HS-27A (cell line): ENCODE measurements at regions not wholly inside any gene's neighbourhood (a gene's known extent, or its start where the extent isn't known, plus 50 kb on each side); places are given as distances from the start of the nearest gene placed in this dataset.

Experiments
- DNase-seq: peaks from one replicate; pipeline ENCODE4 v3.0.0-alpha.2; 2012; ENCODE audit warnings: low read depth, missing footprints

DNA sequence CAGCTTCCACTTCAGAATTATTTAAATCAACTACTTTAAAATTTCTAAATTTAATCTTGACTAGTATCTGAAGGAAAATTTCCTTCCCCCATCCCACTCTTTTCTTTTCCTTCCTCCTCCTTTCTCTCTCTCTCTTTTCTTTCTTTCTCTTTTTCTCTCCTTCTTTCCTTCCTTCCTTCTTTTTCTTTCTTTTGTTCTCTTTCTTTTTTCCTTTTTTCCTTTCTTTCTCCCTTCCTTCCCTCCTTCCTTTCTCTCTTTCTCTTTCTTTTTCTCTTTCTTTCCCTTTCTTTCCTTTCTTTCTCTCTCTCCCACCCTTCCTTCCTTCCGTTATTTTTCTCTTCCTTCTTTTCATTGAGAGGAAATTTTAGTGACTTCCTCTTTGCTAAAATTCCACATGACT lies 132.0 kb upstream of the CDH19 start:
- no peak for DNase-seq

GRCh38 chr18:66734451-66734850 lies 130.6 kb upstream of the CDH19 start:
- DNase-seq, result no peak

GRCh38 chr18:66731890-66732289 lies 128.0 kb upstream of the CDH19 start:
- no peak for DNase-seq

DNA sequence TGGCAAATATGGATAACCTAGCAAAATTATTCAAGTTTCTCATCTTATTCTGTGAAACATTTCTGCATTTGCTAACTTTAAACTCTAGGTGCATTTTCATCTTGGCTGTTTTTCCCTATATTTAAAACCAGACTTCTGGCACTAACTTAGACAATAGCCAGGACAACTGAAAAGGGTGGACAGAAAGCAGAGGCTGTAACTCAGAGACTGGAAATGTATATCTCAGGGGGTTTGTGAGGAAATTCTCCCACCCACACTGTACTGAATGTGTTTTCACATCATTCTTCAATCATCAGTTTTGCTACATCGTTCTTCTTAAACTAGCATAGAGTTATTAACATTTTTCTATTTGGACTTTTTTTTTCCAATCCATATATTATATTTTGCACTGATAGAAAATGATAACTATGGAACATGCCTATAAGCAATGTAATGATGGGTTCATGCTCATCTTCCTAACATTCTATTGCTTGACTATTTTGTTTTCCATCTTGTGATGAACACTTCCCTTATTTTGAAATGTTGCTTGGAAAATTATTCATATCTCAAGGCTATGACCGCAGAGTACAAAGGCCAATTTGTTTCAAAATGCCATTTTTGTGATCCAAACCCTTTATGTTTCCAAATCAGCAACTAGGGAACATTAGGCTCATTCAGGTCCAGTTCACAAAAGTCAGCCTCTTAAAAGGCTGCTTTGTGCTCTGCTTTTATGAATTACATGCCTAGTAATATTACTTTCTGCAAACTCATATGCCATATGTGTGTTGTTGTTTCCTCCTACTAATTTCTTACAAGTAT lies 125.8 kb upstream of the CDH19 start:
- DNase-seq, result no peak

DNA sequence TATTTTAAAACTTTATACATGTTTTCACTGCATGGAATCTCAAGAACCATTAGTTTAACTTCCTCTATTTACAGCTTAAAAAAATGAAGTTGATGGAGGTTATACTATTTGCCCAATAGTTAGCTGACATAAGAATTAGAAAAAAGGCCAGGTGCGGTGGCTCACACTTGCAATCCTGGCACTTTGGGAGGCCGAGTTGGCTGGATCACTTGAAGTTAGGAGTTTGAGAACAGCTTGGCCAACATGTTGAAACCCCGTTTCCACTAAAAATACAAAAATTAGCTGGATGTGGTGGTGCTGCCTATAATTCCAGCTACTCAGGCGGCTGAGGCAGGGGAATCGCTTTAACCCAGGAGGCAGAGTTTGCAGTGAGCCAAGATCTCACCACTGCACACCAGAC lies 125.1 kb upstream of the CDH19 start:
- no peak for DNase-seq

DNA sequence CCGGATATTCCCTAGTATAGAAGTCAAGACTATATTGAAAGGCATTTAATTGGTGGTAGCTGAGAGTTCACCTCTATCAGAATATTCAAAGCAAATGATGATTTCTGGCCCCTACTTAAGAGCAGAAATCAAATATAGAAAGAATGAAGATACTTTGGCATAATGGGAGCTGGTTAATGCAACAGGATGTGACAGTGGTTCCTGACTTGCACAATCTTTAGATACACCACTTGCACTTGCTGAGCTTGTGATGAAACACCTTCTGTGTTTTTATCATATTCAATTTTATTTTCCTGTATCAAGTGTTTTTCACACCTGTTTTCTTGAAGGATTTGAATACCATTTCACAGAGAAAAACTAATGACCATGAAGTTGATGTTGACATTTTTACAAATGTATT lies 124.1 kb upstream of the CDH19 start:
- no peak for DNase-seq

DNA sequence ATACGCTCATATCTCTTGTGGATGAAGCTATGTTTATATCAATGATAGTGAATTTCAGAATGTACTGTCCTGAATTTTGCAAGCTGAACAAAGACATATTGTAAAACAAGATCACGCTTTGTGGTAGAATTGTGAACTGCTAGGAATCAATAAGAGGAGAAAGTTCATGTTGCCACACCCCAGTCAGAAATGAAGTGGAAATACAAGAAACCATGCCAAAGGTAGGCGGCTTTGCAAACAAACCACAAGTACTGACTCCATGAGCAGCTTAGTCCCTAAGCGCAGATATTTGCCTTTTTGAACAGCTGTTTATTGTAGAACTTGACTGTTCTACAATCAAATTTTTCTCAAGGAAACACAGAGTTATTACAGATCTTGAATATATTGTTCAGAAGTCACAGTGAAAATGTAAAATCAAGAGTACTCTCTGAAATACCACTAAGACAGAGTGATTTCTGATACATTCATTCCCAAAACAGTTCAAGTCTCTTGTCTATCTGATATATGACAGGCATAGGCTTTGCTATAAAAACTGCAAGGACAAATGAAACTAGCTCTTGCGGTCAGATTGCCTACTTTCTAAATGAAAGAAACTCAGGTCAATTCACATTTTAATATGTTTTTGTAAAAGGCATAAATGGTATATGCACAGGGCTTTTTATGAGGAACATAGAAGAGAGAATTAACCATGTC lies 120.9 kb upstream of the CDH19 start:
- no peak for DNase-seq

- no peak for DNase-seq
Observed at GRCh38 chr18:66722671-66723070, 118.8 kb upstream of the CDH19 start.

GRCh38 chr18:66708646-66709045 lies 104.8 kb upstream of the CDH19 start:
- DNase-seq, result no peak

GRCh38 chr18:66707473-66707872 lies 103.6 kb upstream of the CDH19 start:
- DNase-seq, result no peak

GRCh38 chr18:66695281-66695680 lies 91.4 kb upstream of the CDH19 start:
- DNase-seq, result no peak

GRCh38 chr18:66694852-66695251 lies 91.0 kb upstream of the CDH19 start:
- DNase-seq, result no peak

DNA sequence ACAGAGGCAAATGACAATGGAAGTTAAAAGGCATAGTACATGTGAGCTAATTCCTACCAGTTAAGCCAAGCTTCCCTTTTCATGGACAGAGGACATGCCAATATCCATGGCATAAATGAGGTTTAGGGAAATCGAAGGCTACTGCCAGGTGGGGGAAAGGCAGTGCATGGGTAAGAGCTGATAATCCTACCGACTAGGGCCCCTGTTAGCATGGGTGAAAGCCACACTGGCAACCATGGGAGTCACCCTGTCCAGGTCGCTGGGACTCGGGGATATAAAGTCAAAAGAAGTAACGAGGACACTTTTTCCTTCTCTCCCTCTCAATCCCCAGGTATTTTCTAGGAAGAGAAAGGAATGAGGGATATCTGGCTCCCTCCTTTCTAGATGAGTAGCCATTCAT lies 83.7 kb upstream of the CDH19 start:
- DNase-seq, result no peak

DNA sequence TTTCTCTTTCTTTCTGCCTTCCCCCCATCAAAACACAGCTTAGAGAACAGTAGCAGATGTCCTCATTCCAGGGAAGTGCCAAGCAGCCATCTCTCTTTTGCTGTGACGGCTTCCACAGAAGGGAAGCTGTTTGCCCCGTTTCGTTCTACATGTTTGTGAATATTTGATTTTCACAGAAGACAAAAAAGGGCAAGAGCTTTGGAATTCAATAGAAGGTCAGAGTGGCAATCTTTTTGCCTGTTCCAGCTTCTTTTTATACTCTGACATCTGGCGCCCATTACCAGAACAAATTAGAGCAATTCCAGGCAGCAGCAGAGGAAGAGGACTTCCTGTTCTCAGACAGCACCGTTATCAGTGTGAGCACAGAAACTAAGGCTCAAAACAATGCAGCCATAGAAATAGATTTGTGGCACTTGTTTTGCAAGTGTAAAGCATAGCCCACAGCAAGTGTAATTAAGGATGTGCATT lies 79.0 kb upstream of the CDH19 start:
- no peak for DNase-seq

GRCh38 chr18:66676699-66677098 lies 72.8 kb upstream of the CDH19 start:
- DNase-seq, result no peak

DNA sequence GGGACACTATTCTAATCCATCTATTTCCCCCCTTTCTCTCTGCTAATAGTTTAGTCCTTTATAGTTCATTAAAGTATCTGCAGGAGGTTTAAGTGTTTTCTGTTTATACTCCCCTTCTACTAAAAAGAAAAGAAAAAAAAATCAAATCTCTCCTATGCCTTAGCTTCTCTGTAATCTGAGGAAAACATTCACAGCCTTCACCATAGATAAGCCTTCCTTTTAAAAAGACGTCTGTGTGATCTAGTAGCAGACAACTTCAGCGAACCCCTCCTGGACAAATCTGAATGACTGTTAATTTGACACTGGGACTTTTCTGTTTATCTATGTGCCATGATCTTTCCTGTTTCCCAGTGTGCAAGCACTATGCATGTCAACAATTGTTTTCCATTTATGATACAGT lies 70.4 kb upstream of the CDH19 start:
- DNase-seq, result no peak

DNA sequence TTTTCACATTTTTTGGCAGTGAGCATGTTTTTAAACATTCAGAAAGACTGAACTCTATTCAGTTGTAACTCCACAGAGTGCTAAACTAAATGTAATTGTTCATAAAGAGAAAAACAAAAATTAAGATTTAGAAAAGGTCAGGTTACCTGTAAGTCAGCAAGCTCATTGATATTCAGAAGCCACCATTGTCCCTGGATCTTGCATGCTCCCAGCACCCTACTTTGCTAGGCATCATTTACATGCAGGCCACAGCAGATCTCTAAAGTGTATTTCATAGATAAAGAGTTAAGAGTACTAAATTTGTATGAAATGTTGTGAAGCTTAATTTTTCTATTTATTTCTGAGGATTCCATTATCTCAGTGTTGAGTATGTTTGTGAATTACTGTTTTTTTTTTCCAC lies 64.8 kb upstream of the CDH19 start:
- DNase-seq, result no peak

DNA sequence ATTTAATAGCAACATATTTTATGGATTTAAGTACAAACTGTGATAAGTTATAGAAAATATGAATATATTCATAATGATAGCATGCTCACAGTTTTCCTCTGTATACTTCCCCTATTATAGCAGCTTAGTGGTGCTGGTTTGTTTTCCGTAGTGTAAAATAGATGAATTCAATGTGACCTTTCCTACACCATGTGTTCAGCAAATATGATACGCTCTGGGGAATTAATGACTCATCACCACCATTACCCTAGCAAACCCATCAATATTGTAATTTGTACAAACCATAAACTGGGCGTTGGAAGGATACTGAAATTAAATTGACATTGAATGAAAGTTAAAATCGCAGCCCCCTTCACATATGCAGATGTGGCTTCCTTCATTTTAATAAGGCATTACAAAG lies 58.7 kb upstream of the CDH19 start:
- no peak for DNase-seq

GRCh38 chr18:66655407-66655806 lies 51.5 kb upstream of the CDH19 start:
- DNase-seq, result no peak
